Stimulated activated naive CD8-positive, alpha-beta T cell treated with anti-CD3 and anti-CD28 coated beads, Interleukin-15, Interleukin-2, amounts not matched to agents 100 ng/mL and 50 ng/mL, for 24 hours (primary cell): ENCODE measurements at regions not wholly inside any gene's neighbourhood (a gene's known extent, or its start where the extent isn't known, plus 50 kb on each side); places are given as distances from the start of the nearest gene placed in this dataset.
"Not testable (repeated sequence)": the region's sequence is repeated elsewhere in the genome, so short reads cannot be mapped to it uniquely, and the experiment has no call there.

ENCODE experiments used
- H3K27ac Mint-ChIP-seq: one replicate; pipeline ENCODE4 v1.8.0; 2021; ENCODE audit warnings: mild to moderate bottlenecking, mixed read lengths
- H3K27me3 Mint-ChIP-seq: one replicate; pipeline ENCODE4 v1.8.0; 2021; ENCODE audit warnings: mixed read lengths
- H3K36me3 Mint-ChIP-seq: one replicate; pipeline ENCODE4 v1.8.0; 2021; ENCODE audit warnings: low read depth, mixed read lengths
- H3K4me1 Mint-ChIP-seq: one replicate; pipeline ENCODE4 v1.8.0; 2021; ENCODE audit warnings: low read depth, mixed read lengths
- H3K4me3 Mint-ChIP-seq: one replicate; pipeline ENCODE4 v1.8.0; 2021; ENCODE audit warnings: mild to moderate bottlenecking, mixed read lengths
- H3K9me3 Mint-ChIP-seq: one replicate; pipeline ENCODE4 v1.8.0; 2021; ENCODE audit warnings: mixed read lengths

GRCh38 chr6:103719545-103719944 is 1140.2 kb downstream of the HACE1 start:
- Mint-ChIP-seq H3K4me3 (no peak overlapping the region), H3K27ac (no peak overlapping the region), H3K4me1 (no peaks in the 10 kb centered on the region), H3K36me3 (no peaks in the 10 kb centered on the region), H3K9me3 (peaks cover 7% of the 10 kb centered on the region), H3K27me3 (no peaks in the 10 kb centered on the region)

DNA sequence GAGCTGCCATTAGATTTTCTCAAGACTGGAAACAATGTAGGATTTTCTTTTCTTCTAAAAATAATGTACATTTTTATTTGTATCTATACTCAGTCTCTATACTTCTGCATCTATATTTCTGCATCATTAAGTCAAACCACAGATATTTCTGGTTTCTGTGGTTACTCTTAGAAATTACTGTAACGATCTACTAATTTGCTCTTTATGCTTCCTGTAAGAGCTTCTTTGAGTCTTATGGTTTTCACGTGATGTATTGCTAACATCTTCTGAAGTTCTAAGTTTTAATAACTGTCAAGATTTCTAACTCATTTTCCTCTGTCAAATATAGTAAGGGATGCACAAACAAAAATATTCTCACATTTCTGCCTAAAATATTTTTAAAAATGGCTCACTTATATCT is 1144.5 kb downstream of the HACE1 start:
- H3K27ac Mint-ChIP-seq: no peak overlapping the region
- H3K9me3 Mint-ChIP-seq: peaks cover 7% of the 10 kb centered on the region
- H3K4me1 Mint-ChIP-seq: no peaks in the 10 kb centered on the region
- H3K27me3 Mint-ChIP-seq: no peaks in the 10 kb centered on the region
- no peaks in the 10 kb centered on the region for H3K36me3 Mint-ChIP-seq
- no peak overlapping the region for H3K4me3 Mint-ChIP-seq

DNA sequence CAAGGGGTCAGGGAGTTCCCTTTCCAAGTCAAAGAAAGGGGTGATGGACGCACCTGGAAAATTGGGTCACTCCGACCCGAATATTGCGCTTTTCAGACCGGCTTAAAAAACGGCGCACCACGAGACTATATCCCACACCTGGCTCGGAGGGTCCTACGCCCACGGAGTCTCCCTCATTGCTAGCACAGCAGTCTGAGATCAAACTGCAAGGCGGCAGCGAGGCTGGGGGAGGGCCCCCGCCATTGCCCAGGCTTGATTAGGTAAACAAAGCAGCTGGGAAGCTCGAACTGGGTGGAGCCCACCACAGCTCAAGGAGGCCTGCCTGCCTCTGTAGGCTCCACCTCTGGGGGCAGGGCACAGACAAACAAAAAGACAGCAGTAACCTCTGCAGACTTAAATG is 1150.5 kb downstream of the HACE1 start:
- H3K27ac Mint-ChIP-seq, H3K27me3 Mint-ChIP-seq, H3K4me1 Mint-ChIP-seq, H3K4me3 Mint-ChIP-seq, H3K36me3 Mint-ChIP-seq, H3K9me3 Mint-ChIP-seq: not testable (repeated sequence)

DNA sequence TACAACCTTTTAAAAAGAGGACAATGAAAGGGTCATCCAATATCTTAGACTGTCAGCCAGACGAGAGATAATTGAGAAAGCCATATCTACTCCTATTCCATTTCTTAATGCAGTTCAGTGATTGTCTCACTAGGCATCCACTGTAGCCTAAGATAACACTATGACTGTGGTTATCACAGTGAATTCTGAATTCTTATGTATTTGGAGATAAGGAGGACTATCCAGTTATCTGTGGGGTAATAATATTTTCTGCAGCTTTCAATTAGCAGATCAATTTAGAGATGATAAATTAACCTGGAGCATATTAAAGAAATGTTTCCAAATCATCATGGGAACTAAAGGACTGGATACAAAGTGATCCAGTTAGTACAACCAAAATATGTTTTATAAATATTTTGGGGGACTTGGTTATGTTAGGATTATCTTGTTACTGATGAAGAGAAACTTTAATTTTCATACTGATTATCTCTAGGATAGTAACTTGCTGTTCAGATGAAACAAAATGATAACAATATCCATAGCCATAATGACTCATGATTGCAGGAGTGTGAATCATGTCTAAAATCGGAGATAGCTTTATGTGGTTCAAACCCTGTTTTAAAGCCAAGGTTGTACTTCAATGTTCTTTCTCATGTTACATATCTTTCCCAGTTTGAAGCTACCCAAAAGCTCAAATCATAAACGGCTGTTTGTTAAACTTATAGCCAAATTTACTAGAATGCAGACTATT is 1152.0 kb downstream of the HACE1 start:
- no peaks in the 10 kb centered on the region for H3K9me3 Mint-ChIP-seq
- H3K4me3 Mint-ChIP-seq: no peak overlapping the region
- no peaks in the 10 kb centered on the region for H3K27me3 Mint-ChIP-seq
- no peaks in the 10 kb centered on the region for H3K36me3 Mint-ChIP-seq
- H3K27ac Mint-ChIP-seq: no peak overlapping the region
- H3K4me1 Mint-ChIP-seq: no peaks in the 10 kb centered on the region

DNA sequence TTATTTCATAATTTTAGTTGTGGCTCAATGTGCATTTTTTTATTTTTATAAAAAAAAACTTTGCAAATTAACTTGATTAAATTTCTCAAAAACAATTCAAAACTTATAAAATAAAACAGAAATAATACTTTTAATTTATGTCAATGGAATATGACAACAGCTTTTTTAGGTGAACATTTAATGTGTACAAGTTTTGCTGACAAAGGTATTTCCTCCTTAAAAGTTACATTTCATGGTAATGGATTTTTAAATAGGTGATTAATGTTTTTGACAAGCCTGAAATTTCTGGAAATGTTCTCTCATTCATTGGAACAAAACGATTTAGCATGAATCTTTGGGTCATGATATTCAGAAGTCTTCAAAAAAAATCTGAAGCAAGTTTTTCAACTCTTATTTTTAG is 1160.0 kb downstream of the HACE1 start:
- no peak overlapping the region for H3K27ac Mint-ChIP-seq
- H3K4me1 Mint-ChIP-seq: no peaks in the 10 kb centered on the region
- no peaks in the 10 kb centered on the region for H3K36me3 Mint-ChIP-seq
- no peaks in the 10 kb centered on the region for H3K27me3 Mint-ChIP-seq
- no peaks in the 10 kb centered on the region for H3K9me3 Mint-ChIP-seq
- H3K4me3 Mint-ChIP-seq: no peak overlapping the region

GRCh38 chr6:103687430-103687829 is 1172.3 kb downstream of the HACE1 start:
- no peaks in the 10 kb centered on the region for H3K27me3 Mint-ChIP-seq
- H3K9me3 Mint-ChIP-seq: no peaks in the 10 kb centered on the region
- no peaks in the 10 kb centered on the region for H3K36me3 Mint-ChIP-seq
- H3K27ac Mint-ChIP-seq: no peak overlapping the region
- no peak overlapping the region for H3K4me3 Mint-ChIP-seq
- no peaks in the 10 kb centered on the region for H3K4me1 Mint-ChIP-seq

DNA sequence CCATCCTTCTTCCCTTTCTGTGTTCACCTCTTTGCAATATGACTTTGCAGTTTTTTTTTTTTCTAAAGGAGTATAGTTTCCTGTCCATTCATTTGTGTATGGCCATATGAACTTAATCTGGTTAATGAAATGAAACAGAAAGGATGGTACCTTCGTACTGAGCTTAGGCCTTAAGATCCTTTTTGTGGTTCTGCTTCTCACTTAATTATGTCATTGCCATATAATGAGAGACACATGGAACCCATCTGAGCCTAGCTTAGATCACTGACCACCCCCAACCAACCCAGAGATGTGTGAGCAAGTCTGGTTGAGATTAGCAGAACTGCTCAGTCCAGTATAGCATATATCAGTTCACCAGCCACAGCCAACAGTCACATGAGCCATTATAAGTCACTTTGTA is 1179.6 kb downstream of the HACE1 start:
- H3K9me3 Mint-ChIP-seq: no peaks in the 10 kb centered on the region
- H3K27me3 Mint-ChIP-seq: no peaks in the 10 kb centered on the region
- no peaks in the 10 kb centered on the region for H3K36me3 Mint-ChIP-seq
- peaks cover 4% of the 10 kb centered on the region for H3K4me1 Mint-ChIP-seq
- H3K4me3 Mint-ChIP-seq: no peak overlapping the region
- H3K27ac Mint-ChIP-seq: no peak overlapping the region

DNA sequence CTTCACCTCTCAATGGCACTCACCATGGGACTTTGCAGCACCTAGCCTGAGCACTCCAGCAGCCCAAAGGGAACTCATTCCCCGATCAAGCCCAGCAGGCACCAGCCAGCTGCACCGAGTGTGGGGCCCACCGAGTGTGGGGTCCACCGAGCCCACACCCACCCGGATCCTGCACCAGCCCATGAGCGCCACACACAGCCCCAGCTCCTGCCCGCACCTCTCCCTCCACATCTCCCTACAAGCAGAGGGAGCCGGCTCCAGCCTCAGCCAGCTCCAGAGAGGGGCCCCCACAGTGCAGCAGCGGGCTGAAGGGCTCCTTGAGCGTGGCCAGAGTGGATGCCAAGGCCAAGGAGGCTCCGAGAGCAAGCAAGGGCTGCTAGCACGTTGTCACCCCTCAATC is 1182.4 kb downstream of the HACE1 start:
- H3K4me1 Mint-ChIP-seq: peaks cover 4% of the 10 kb centered on the region
- H3K27ac Mint-ChIP-seq: no peak overlapping the region
- H3K9me3 Mint-ChIP-seq: no peaks in the 10 kb centered on the region
- no peaks in the 10 kb centered on the region for H3K27me3 Mint-ChIP-seq
- H3K36me3 Mint-ChIP-seq: no peaks in the 10 kb centered on the region
- no peak overlapping the region for H3K4me3 Mint-ChIP-seq

GRCh38 chr6:103675807-103676406 is 1183.8 kb downstream of the HACE1 start:
- no peaks in the 10 kb centered on the region for H3K27me3 Mint-ChIP-seq
- no peaks in the 10 kb centered on the region for H3K9me3 Mint-ChIP-seq
- no peaks in the 10 kb centered on the region for H3K36me3 Mint-ChIP-seq
- H3K4me1 Mint-ChIP-seq: peaks cover 4% of the 10 kb centered on the region
- no peak overlapping the region for H3K4me3 Mint-ChIP-seq
- no peak overlapping the region for H3K27ac Mint-ChIP-seq

- Mint-ChIP-seq H3K4me1 (peaks cover 4% of the 10 kb centered on the region), H3K36me3 (no peaks in the 10 kb centered on the region), H3K9me3 (no peaks in the 10 kb centered on the region), H3K27me3 (no peaks in the 10 kb centered on the region), H3K4me3 (no peak overlapping the region), H3K27ac (no peak overlapping the region)
Observed at GRCh38 chr6:103674790-103675189, 1184.9 kb downstream of the HACE1 start.

DNA sequence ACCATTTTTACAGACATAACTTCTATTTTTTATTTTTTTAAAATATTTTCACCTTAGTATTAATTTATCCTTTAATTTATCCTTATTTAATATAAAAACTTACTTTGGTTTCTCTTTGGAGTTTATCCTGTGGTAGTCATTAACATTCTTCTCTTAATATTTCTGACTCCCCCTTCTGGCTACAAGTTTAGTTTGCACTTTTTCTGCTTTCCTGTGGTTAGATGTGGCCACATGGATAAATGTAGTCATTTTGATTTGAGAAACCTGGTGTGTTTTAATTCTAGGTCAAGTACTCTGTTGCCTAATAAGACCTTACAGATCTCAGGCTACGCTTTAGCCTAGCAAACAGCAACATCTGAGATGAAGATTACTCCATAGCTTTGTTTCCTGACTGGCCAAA is 1187.5 kb downstream of the HACE1 start:
- Mint-ChIP-seq H3K27me3 (no peaks in the 10 kb centered on the region), H3K4me3 (no peak overlapping the region), H3K27ac (no peak overlapping the region), H3K4me1 (peaks cover 4% of the 10 kb centered on the region), H3K36me3 (no peaks in the 10 kb centered on the region), H3K9me3 (no peaks in the 10 kb centered on the region)

DNA sequence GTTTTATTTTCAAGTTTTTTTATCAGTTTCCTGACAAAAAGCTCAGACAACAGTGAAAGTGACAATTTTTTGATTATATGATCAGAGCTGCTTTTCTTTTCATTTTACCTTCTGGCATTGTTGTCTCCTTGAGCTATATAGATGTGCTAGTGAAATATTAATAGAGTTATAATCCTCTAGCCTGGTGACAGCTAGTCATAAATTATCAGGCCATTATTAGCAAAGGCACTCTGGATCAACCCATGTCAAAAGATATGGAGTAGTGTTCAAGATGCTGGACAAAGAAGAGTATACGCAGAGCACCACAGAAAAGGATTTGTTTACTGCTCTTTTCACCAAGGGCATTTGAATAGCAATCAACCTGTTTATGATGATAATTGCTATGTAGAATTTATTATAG is 1230.1 kb downstream of the HACE1 start:
- Mint-ChIP-seq H3K4me3 (no peak overlapping the region), H3K4me1 (no peaks in the 10 kb centered on the region), H3K36me3 (no peaks in the 10 kb centered on the region), H3K27me3 (no peaks in the 10 kb centered on the region), H3K27ac (no peak overlapping the region), H3K9me3 (no peaks in the 10 kb centered on the region)

GRCh38 chr6:103617642-103618041 is 1242.1 kb downstream of the HACE1 start:
- Mint-ChIP-seq H3K27me3 (no peaks in the 10 kb centered on the region), H3K36me3 (no peaks in the 10 kb centered on the region)

DNA sequence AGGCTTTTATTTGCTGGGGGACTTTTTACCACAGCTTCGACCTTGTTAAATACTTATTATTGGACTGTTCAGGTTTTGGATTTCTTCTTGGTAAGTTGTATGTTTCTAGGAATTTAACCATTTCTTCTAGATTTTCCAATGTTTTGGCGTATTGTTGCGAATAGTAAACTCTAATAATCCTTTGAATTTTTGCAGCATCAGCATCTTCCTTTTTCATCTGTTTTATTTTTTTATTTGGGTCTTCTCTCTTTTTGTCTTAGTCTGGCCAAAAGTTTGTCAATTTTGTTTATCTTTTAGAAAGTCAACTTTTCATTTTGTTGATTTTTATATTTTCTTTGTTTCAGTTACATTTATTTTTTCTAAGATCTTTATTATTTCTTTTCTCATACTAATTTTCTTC is 1272.0 kb downstream of the HACE1 start:
- Mint-ChIP-seq H3K27ac (no peak overlapping the region), H3K4me3 (no peak overlapping the region), H3K4me1 (no peaks in the 10 kb centered on the region), H3K36me3 (no peaks in the 10 kb centered on the region), H3K9me3 (peaks cover 17% of the 10 kb centered on the region), H3K27me3 (no peaks in the 10 kb centered on the region)

More at GRCh38 chr6:103617642-103618041, 1242.1 kb downstream of the HACE1 start:
- H3K27ac Mint-ChIP-seq: no peak overlapping the region
- no peaks in the 10 kb centered on the region for H3K4me1 Mint-ChIP-seq
- H3K9me3 Mint-ChIP-seq: peaks cover 12% of the 10 kb centered on the region
- H3K4me3 Mint-ChIP-seq: no peak overlapping the region

- H3K36me3 Mint-ChIP-seq: no peaks in the 10 kb centered on the region
- no peak overlapping the region for H3K4me3 Mint-ChIP-seq
- no peaks in the 10 kb centered on the region for H3K27me3 Mint-ChIP-seq
- H3K9me3 Mint-ChIP-seq: peaks cover 10% of the 10 kb centered on the region
- H3K4me1 Mint-ChIP-seq: no peaks in the 10 kb centered on the region
- no peak overlapping the region for H3K27ac Mint-ChIP-seq
Observed at GRCh38 chr6:103578115-103578514, 1281.6 kb downstream of the HACE1 start.

DNA sequence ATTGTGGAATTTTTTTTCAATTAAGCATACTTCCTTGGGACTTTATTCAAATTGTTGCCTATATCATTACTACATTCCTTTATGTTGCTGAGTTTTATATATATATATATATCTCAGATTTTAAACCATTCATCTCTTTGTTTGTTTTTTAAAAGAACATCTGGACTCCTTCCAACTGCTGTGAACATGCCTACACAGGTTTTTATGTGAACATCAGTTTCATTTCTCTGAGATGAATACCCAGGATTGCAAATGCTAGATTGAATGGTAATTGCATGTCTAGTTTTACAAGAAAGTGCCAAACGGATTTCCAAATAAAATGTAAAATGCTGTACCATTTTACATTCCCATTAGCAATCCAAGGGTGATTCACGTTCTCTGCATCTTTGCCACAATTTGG is 1289.3 kb downstream of the HACE1 start:
- Mint-ChIP-seq H3K36me3 (no peaks in the 10 kb centered on the region), H3K4me3 (no peak overlapping the region), H3K4me1 (no peaks in the 10 kb centered on the region), H3K27ac (no peak overlapping the region), H3K27me3 (no peaks in the 10 kb centered on the region), H3K9me3 (no peaks in the 10 kb centered on the region)
